GM18517 (cell line): ENCODE measurements at regions not wholly inside any gene's neighbourhood (a gene's known extent, or its start where the extent isn't known, plus 50 kb on each side); places are given as distances from the start of the nearest gene placed in this dataset.
"Not testable (repeated sequence)": the region's sequence is repeated elsewhere in the genome, so short reads cannot be mapped to it uniquely, and the experiment has no call there.

Experiments used
- ATAC-seq: cut with Tn5 transposase; IDR thresholded peaks from one replicate; pipeline ENCODE4 v1.9.1; 2021; ENCODE audit warnings: mild to moderate bottlenecking, moderate library complexity; ENCODE audit not compliant: unreplicated experiment

DNA sequence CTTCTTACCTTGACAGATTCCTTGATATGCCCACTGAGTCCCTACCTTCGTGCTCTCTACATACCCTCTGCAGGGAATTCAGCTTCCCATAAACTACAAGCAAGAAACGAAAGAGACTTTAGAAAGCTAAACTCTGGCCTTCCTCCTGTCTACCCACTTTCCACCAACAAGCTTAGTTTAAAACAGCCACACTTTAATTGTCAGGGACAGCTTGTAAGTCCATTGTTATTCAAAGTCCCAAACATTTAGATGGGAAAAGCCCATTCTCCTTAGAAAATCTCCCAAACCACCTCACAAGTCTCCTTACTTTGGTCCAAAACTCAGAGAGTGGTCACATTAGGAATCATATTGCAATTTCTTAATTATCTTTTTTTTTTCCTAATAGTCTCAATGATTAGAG is 2695.8 kb downstream of the PCDH9 start:
- no peak for ATAC-seq

DNA sequence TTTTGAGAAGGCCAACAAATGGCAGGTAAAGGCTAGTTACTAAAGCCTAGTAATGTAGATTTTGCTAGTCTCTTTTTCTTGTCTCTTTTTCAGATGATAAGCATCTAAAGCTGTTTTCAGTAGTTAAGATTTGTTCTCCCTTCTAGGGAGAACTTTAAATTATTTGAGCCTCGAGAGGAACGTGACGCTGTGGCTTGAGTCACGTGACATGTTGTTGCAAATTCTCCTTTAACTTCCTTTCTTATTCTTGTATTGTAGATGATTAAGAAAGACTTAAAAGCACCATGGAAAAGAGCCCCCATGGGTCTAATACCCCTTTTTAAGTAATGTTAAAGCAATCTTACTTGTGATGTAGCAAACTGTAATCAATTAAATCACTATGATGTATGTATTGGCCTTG is 2698.7 kb downstream of the PCDH9 start:
- ATAC-seq, result no peak

DNA sequence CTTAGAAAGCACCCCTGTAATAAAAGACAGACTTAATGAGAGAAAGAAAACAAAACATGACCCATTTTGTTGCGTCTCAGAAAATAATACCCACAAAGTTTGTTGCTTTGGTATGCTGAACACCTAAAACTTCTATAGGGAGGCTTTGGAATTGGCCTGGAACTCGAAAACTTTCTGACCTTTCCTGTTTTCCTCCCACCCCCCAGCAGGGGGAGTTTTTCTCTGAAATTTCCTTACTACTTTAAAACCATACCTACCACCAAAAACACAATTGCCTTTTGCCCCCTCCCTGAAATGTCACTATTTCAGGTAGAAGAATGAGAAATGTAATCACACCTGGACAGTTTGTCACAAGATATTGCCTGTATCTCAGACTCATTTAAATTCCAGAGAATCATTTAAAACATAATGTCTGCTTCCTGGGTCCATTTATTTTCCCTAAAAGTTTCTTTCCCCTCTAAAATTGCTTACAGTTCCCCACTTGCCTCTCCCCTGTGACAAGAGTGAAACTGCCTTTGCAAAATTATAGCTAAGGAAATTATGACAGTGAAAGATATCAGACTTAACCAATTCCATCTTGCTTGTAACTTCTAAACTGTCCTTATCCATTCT is 2700.2 kb downstream of the PCDH9 start:
- no peak for ATAC-seq

DNA sequence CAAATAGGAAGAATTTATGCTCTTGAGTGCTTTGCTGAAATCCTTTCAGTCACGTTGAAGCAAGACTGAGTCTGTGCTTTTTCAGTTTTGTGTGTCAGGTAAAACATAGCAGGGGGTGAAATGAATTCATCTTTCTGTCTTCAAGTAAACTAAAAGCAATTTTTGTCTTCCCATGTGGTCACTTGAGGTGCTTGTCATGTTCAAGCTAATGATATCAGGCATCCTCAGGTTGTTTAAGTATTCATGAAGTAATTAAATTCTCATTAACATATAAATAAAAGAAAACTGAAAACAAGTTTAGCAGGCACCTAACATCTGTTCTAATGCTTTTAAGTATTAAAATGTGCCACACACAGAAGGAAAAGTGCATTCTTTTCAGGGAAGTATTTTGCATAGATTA is 2701.3 kb downstream of the PCDH9 start:
- ATAC-seq, result no peak

DNA sequence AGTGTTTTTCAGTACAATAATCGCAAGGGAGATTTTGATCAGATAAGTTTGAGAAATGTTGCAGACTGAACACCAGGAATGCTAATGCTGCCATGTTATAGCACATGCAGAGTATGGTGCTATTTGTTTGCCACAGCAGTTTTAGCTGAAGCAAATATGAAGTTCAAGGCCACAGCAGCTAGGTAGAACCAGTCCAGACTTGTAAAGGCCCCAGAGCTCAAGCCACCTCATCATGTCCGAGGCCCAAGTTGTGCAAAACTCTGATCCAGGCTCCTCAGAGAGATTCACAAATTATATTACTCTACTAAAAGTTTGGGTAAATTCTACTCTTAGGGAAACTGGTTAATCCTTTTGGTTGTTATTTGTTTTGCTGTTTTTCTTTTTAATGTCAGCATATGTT is 2702.6 kb downstream of the PCDH9 start:
- no peak for ATAC-seq

DNA sequence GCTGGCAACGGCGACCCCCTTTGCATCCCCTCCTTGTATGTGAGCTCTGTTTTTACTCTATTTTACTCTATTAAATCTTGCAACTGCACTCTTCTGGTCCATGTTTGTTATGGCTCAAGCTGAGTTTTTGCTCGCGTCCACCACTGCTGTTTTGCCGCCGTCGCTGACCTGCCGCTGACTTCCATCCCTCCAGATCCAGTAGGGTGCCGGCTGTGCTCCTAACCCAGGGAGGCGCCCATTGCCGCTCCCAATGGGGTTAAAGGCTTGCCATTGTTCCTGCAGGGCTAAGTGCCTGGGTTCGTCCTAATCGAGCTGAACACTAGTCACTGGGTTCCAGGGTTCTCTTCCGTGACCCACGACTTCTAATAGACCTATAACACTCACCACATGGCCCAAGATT is 2704.4 kb downstream of the PCDH9 start:
- no peak for ATAC-seq

DNA sequence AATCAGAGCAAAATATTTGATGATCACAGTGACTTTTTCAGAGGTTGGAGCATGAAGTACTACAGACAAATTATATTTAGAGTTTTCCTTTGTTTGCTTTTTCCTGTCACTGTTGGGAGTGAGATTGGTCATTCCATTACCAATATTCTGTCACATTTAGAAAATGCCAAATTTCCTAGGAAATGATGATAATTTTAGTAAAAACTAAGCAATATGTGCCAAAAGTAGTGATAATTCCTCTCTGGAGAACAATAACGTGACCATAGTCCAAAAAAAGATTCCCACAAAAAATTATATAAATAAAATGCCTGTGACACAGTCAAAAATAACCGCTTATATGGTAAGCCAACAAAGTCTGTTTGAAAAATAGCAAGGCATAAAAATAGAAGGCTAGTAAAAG is 2719.4 kb downstream of the PCDH9 start:
- no peak for ATAC-seq

DNA sequence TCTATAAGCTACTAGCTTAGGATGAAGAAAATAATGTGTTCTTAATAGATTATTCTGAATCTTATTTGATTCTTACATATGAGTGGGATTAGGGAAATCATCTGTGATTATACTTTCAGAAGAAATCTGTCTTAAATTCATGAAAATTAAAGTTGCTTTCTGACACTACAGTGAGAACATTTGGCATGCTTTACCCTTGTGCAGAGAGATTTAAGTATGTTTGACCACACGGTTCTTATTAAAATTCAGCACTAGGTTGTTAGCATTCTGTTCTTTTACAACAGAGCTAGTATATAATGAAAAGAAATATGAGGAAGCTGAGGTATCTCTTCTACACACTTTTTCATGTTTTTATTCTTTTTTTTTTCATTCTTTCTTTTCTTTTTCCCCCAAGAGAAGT is 2723.9 kb downstream of the PCDH9 start:
- no peak for ATAC-seq

DNA sequence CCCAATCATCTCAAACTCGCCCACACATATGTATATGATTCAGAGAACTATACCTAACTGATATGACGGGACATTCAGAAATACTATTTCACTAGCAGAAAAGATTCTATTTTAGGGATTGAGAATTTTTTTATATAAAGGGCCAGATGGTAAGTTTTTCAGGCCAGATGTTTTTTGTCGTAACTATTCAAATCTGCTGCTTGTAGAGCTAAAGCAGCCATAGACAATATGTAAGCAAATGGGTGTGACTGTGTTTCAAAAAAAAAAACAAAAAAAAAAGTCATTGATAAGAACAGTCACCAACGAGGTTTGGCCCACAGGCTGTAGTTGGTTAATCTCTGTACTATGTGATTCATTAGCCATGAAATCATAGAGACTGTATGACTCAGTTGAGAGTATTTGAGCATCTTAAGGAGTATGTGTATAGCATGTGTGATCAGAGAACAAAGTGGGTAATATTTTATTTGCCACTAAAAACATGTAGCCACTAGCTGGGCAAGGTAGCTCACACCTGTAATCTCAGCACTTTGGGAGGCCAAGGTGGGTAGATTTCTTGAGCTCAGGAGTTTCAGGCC is 2724.7 kb downstream of the PCDH9 start:
- ATAC-seq, result no peak

DNA sequence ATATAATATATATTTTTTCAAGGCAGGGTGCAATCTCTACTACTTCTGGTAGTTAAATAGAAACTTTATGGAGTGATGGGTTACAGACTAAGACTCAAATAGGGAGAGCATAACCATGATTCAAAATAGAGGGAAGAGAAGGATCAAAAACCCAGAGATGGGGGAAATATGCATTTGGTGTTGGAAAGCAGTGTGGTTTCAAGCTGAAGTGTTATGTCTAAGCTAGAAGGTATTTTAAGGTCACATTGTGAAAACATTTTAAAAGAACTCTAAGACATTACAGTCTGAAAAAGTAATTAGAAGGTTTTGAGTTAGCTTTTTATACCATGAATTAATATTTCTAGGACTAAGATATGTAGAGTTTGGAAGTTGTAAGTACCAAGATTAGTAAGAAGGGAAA is 2741.4 kb downstream of the PCDH9 start:
- ATAC-seq, result no peak

DNA sequence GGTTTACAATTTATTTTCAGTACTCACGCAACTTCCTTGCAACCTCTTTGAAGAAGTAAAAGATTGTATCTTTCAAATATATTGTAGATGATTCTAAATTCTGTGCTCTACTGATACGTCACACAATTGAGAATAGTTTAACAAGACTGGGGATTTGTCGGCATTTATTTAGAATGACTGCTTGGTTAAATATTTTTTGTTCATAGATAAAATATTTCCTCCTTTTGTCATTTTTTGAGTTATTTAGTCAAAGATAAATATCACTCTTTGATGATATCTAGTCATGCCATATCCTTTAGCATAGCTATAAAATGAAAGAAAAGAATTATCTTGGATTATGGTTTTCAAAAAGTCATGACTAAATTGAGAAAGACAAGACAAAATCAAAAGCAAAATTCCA is 2747.8 kb downstream of the PCDH9 start:
- ATAC-seq, result no peak

DNA sequence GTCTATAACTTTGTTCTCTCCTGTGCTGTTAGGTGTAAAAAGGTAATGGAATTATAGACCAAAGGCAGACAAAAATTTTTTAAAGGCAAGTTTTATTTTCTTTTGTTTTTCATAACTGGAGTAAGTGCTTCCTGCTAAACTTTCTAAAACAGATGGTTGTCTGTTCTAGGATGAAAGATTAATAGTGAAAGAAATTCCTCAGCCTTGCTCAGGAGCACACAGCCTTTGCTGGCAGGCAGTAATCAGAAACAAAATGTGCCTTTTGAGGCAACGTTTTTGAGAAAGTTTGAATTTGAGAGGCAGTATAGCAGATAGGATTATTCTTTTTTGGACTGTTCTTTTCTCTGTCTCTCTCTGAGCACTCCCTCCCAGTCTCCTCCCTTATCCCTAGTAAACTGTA is 2749.5 kb downstream of the PCDH9 start:
- no peak for ATAC-seq

DNA sequence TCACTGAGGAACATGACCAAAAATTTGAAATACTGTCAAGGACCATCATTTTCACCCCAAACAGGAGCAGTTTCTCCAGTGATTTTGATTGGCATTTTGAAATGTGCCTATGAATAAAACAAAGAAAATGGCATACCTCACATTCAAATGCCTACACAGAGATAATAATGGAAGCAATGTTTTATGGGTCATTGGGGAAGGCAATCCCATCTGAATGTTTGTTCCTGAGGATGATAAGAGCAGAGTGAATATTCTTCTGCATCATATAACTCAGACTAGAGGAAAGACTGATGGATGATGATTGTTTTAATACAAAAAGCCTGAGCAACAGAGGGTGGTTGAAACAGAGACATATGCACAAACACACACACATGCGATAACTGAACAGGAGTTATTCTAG is 2749.9 kb downstream of the PCDH9 start:
- no peak for ATAC-seq

DNA sequence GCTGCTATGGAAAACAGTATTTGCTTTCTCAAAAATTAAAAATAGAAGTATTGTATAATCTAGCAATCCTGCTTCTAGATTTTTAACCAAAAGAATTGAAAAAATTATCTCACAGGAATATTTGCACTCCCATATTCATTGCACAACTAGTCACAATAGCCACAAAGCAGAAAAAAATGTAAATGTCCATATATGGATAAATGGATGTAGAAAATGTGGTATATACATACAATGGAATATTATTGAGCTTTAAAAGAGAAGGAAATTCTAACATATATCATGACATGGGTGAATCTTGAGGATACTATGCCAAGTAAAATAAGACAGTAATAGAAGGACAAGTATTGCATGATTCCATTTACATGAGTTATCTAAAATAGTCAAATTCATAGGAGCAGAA is 2753.0 kb downstream of the PCDH9 start:
- no peak for ATAC-seq

DNA sequence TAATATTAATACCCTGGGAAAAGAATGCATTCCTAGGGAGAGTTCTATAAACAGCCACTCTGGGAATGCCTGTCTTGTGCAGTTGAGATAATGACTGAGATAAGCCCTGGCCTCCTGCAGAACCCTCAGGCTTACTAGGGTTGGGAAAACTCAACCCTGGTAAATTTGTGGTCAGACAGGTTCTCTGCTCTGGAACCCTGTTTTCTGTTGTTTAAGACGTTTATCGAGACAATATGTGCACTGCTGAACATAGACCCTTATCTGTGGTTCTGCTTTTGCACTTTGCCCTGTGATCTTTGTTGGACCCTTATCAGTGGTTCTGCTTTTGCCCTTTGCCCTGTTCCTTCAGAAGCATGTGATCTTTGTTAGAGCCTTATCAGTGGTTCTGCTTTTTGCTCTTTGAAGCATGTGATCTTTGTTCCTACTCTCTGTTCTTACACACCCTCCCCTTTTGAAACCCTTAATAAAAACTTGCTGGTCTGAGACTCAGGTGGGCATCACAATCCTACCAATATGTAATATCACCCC is 2754.0 kb downstream of the PCDH9 start:
- not testable (repeated sequence) for ATAC-seq

DNA sequence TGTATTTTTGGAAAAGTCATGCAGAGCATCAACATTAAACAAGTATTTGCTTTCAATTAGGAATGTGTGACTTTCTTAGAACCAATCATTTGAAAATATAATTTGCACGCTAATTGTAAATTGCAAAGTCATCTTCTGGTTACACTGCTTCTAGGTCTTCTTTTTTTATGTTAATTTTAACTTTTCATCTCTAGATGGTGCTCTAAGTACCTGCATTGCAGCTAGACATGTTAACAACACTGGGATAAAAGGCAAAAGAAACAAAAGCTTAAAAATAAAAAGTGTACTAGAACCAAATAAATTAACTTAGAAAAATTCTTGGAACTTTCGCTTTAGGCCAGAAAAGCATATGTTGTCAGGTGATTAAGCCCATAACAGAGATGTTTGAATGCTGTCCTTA is 2758.2 kb downstream of the PCDH9 start:
- ATAC-seq, result no peak

DNA sequence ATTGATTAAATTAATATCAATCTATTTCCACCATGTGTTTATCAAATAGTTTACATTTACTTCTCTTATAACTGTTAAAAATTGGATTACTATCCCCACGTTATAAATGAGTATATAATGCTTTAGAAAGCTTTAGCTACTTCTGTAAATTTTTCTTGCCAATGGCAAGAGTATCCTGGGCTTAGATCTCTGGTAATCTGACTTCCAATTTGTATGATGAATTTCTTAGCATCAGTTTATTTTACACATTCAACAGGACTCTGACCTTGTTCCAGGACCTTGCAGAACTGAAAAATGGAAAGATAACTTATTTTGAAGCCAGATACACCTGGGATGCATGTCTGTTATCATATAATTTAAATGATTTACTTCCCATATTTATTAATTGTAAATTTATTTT is 2759.4 kb downstream of the PCDH9 start:
- no peak for ATAC-seq

DNA sequence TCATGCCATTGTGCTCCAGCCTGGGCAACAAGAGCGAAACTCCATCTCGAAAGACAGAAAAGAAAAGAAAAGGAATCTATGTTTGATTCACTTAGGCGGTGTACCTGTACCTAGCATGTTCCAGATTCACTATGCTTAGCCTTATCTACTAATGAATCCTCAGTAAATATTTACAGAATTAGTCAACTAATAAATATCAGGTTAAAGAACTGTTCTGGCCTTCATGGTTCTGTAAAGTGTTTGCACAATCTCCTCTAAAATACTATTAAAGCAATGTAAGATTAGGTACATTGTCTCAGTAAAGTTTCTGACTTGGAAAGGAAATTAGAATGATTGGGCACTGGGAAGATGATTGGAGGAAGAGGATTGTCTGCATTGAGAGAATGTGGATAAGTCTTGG is 2770.4 kb downstream of the PCDH9 start:
- ATAC-seq, result no peak

DNA sequence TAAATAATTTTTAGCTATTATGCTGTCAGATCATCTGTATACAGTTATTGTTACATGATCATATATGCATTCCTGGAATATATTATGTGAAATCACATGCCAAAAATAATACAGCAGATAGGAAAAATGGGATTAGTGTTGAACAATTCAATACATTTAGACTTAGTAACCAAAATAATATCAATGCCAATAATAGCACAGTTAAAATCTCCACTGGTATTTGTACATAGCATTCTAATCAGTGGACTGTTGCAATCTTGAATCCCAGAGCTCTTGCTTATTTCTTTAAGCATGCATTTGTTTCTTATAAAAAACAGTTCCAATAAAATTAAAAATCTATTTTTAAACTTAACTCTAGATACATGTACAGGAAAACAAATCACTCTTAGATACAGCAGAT is 2772.2 kb downstream of the PCDH9 start:
- no peak for ATAC-seq

DNA sequence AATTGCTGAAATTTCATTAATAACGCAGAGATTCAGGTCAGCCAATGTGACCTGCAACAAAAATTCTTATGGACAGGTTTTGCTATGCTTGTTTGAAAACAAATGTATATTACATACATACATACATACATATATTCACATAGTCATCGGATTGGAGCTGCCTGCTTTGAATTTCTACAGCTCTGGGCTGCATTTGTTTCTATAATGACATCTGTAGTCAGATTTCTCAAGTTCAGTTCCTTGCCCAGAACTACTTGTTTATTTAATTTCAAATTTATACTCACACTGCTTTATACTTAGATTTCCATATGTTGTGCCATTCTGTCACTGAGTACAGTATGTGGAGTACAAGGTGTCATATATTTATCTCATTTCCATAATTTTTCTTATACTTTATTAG is 2775.0 kb downstream of the PCDH9 start:
- no peak for ATAC-seq

DNA sequence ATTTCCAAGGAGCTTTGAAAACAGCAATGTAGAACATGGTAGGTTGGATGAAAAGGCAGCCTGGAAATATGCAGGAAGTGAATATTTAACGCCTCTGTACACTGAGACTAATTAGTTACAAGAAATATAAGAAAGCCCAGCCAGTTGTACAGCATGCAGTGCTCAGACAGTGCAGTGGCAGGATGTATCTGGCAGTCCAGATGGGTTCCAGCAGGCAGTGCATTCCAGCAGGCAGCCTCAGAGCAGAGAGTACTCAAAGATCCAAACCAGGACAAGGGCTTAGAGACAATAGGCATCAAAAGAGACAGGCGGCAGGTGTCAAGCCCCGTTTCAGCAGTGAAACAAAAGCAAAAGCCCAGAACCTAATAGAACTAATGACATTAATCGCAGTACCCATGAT is 2776.3 kb downstream of the PCDH9 start:
- ATAC-seq, result no peak

DNA sequence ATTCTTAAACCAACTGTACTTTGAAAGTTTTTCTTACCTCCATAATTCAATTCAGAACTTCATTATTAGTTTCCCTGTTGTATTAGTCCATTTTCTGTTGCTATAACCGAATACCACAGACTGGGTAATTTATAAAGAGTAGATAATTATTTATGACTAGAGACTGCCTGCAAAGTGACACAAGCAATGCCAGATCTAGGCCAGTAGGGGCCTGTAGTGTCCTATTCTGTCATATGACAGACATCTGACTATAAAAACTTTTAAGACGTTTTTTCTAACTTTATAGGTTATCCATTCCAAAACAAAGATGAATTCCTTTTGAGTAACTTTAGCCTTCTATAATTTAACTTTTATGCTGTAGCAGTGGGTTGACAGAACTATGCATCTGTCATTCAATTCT is 2783.8 kb downstream of the PCDH9 start:
- no peak for ATAC-seq

DNA sequence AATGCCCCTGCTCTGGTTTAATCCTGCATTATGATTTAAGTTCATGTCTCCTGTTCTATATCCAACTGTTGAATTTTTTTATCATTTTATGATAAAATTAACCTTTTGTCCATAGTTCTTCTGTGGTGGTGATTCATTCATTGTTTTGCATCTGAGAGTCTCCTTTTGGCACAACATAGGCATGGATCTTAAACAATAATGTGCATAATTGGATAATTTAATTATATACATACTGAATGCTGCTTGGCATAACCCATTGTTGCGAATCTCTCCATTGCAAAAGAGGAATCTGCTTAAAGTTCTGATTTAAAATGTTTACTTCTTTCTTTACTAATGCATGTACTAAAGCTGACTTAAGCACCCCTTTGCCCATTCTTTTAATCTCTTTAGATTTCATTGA is 2788.4 kb downstream of the PCDH9 start:
- no peak for ATAC-seq
